ENCODE measurements at regions not wholly inside any gene's neighbourhood (a gene's known extent, or its start where the extent isn't known, plus 50 kb on each side); places are given as distances from the start of the nearest gene placed in this dataset.

DNA sequence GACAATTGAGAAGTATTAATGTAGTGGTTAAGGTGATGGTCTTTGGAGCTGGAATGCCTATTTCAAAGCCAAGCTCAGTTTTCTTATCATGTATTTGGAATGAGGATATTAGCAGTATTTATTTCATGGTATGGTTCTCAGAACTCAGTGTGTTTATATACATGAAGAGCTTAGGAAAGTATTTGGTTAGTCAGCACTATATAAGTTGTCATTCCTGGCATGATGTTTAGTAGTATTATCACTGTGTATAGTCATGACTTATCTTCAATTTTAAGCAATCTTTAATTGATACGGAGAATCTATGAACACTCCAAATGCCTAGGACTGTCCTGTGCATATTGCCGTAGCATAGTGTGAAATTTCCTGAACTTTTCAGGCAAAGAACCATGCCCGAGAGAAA is 501.9 kb upstream of the USP24 start:
- no peak for TF ChIP-seq CTCF (IDR thresholded peaks at IDR 0.05; ENCODE audit: borderline replicate concordance, control extremely low read depth, extremely low read depth, insufficient read depth, missing control alignments)
- in situ Hi-C loops (cut with MboI; ENCODE audit: low sequenced_read_pairs, unreplicated experiment), result no loop called here
- no peak for DNase-seq (ENCODE audit: low spot score)

DNA sequence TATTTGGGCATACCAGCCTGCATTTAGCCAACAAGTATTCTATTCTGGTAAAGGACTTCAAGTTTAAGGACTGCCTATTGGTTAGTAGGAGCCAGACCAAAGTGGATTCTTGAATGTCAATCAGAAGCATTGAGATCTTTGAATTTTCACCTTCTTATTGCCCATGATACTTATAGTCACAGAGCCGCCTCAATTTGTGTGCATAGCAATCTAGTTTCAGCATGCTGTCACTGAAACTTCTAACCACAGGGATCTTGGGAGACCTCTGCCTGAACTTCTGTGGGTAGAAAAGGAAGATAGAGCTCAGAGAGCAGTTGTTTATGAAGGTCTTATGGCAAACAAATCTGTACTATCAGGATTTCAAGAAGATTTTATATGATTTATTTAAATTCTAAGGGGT is 501.4 kb upstream of the USP24 start:
- no peak for DNase-seq (ENCODE audit: low spot score)
- in situ Hi-C loops (cut with MboI; ENCODE audit: low sequenced_read_pairs, unreplicated experiment), result no loop called here
- TF ChIP-seq CTCF (IDR thresholded peaks at IDR 0.05; ENCODE audit: borderline replicate concordance, control extremely low read depth, extremely low read depth, insufficient read depth, missing control alignments), result no peak

- in situ Hi-C loops (cut with MboI; ENCODE audit: low sequenced_read_pairs, unreplicated experiment), result no loop called here
- DNase-seq (ENCODE audit: low spot score), result no peak
- TF ChIP-seq CTCF (IDR thresholded peaks at IDR 0.05; ENCODE audit: borderline replicate concordance, control extremely low read depth, extremely low read depth, insufficient read depth, missing control alignments), result no peak
Observed at GRCh38 chr1:55716151-55716550, 501.0 kb upstream of the USP24 start.

DNA sequence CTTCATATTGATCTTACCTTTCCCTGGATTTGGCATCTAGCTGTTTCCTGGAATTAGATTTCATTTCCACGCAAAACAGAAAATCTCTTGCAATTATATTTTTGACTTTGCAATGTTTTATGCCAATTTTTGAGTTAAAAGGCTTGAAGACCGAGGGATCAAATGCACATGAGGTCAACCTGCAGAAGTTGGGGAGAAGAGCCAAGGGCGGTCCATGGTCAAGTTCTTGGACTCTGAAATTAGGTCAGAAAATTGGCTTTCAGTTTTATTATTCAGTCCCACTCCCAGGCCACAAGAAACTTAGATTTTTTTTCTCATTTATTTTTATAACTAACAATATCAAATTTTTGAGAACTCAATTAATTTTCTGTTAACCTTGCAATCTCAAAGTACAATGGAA is 499.1 kb upstream of the USP24 start:
- in situ Hi-C loops (cut with MboI; ENCODE audit: low sequenced_read_pairs, unreplicated experiment), result no loop called here
- DNase-seq (ENCODE audit: low spot score), result no peak
- TF ChIP-seq CTCF (IDR thresholded peaks at IDR 0.05; ENCODE audit: borderline replicate concordance, control extremely low read depth, extremely low read depth, insufficient read depth, missing control alignments), result no peak

DNA sequence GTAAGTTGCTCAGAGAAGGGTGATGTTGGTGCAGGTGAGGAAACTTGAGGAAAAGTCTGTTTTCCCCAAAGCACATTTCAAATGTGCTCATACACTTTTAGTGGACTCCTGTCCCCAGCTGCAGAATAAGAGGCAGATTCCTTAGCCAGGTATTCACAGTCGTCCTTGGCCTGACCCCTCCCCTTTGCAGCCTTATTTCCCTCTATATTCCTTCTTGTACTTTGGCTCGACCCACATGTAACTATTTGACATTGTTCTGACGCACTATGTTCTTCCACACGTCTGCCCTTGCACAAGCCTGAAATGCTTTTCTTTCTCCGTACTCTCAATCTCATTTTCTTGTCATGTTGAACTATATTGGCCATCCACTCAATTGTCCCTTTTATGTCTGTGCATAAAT is 498.4 kb upstream of the USP24 start:
- TF ChIP-seq CTCF (IDR thresholded peaks at IDR 0.05; ENCODE audit: borderline replicate concordance, control extremely low read depth, extremely low read depth, insufficient read depth, missing control alignments), result no peak
- DNase-seq (ENCODE audit: low spot score), result no peak
- in situ Hi-C loops (cut with MboI; ENCODE audit: low sequenced_read_pairs, unreplicated experiment), result no loop called here

GRCh38 chr1:55712148-55712547 is 497.0 kb upstream of the USP24 start:
- no peak for DNase-seq (ENCODE audit: low spot score)
- in situ Hi-C loops (cut with MboI; ENCODE audit: low sequenced_read_pairs, unreplicated experiment), result no loop called here
- no peak for TF ChIP-seq CTCF (IDR thresholded peaks at IDR 0.05; ENCODE audit: borderline replicate concordance, control extremely low read depth, extremely low read depth, insufficient read depth, missing control alignments)

GRCh38 chr1:55708781-55709180 is 493.6 kb upstream of the USP24 start:
- in situ Hi-C loops (cut with MboI; ENCODE audit: low sequenced_read_pairs, unreplicated experiment), result no loop called here
- TF ChIP-seq CTCF (IDR thresholded peaks at IDR 0.05; ENCODE audit: borderline replicate concordance, control extremely low read depth, extremely low read depth, insufficient read depth, missing control alignments), result no peak

More at GRCh38 chr1:55708781-55709180, 493.6 kb upstream of the USP24 start:
- DNase-seq (ENCODE audit: low spot score), result no peak

All from GM13976 (cell line).